Spleen (tissue), 11 donors: ENCODE measurements at regions not wholly inside any gene's neighbourhood (a gene's known extent, or its start where the extent isn't known, plus 50 kb on each side); places are given as distances from the start of the nearest gene placed in this dataset.
"Not testable (repeated sequence)": the region's sequence is repeated elsewhere in the genome, so short reads cannot be mapped to it uniquely, and the experiment has no call there.

ENCODE experiments used
- DNase-seq: peaks from one replicate; pipeline ENCODE4 v3.0.0-alpha.2; 2020
- H3K27ac ChIP-seq, 8 donors: fragments of 200-600 bp; sonication (generic) in 7 of 8; 1 replicate in 4 of 8; 2 replicates in 4 of 8; pipeline versions ENCODE4 v1.5.0 to v1.8.0; 2016 to 2021; ENCODE audit warnings: inconsistent platforms in 4 of 8, mild to moderate bottlenecking in 4 of 8, moderate library complexity in 1 of 8
- H3K27me3 ChIP-seq, 7 donors: fragments of 200-600 bp; sonication (generic) in 6 of 7; replicated peaks in 1 of 7; 1 replicate in 4 of 7; 2 replicates in 3 of 7; pipeline versions ENCODE4 v1.5.0 to v1.8.0; 2016 to 2021; ENCODE audit warnings: inconsistent platforms in 3 of 7, mild to moderate bottlenecking in 1 of 7
- H3K36me3 ChIP-seq, 6 donors: fragments of 200-600 bp; sonication (generic) in 5 of 6; 1 replicate in 4 of 6; 2 replicates in 2 of 6; pipeline versions ENCODE4 v1.5.0 to v1.8.0; 2016 to 2021; ENCODE audit warnings: inconsistent platforms in 2 of 6
- H3K4me1 ChIP-seq, 6 donors: fragments of 200-600 bp; sonication (generic) in 5 of 6; 1 replicate in 3 of 6; 2 replicates in 3 of 6; pipeline versions ENCODE4 v1.5.0 to v1.8.0; 2016 to 2021; ENCODE audit warnings: inconsistent platforms in 3 of 6
- H3K4me3 ChIP-seq, 8 donors: fragments of 200-600 bp; sonication (generic) in 7 of 8; 1 replicate in 4 of 8; 2 replicates in 4 of 8; pipeline versions ENCODE4 v1.5.0 to v1.8.0; 2016 to 2021; ENCODE audit warnings: inconsistent platforms in 4 of 8, mild to moderate bottlenecking in 4 of 8, moderate library complexity in 2 of 8
- H3K9me3 ChIP-seq, 8 donors: fragments of 200-600 bp; sonication (generic) in 7 of 8; 1 replicate in 4 of 8; 2 replicates in 4 of 8; pipeline versions ENCODE4 v1.5.0 to v1.8.0; 2016 to 2021; ENCODE audit warnings: inconsistent platforms in 4 of 8
- POLR2A ChIP-seq, 3 donors: fragments of 450-650 bp; IDR thresholded peaks; one replicate each; pipeline ENCODE4 v1.5.1; 2017; ENCODE audit warnings: antibody characterized with exemption in 3 of 3, mild to moderate bottlenecking in 1 of 3
- POLR2AphosphoS5 ChIP-seq, 3 donors: sonication (generic); formaldehyde crosslinking; IDR thresholded peaks; one replicate each; pipeline ENCODE4 v1.5.1; 2017; ENCODE audit warnings: antibody characterized with exemption in 3 of 3
- WGBS, 5 donors: extraction: QIAGEN DNeasy Blood & Tissue Kit in 3 of 5; methylation state at CpG; one replicate each; pipeline versions ENCODE4 v1.1.5 to v1.1.7; 2013 to 2018; 5-methylcytosine and 5-hydroxymethylcytosine counted together
- intact Hi-C: fragments of 100-400 bp; cut with DNase I; formaldehyde crosslinking; loops from one replicate; pipeline ENCODE4 v1.15.0; 2023; ENCODE audit warnings: low total_unique reads
- TF ChIP-seq, protein P1 (sequence below), 11 experiments: fragments of 200-600 bp in 7 of 11; fragments of 450-650 bp in 4 of 11; sonication (generic) in 4 of 11; IDR thresholded peaks in 8 of 11; conservative IDR thresholded peaks in 3 of 11; 1 replicate in 7 of 11; 2 replicates in 4 of 11; pipeline versions ENCODE4 v1.4.0 to v1.8.0; 2016 to 2021; ENCODE audit warnings: antibody characterized with exemption in 11 of 11, inconsistent platforms in 4 of 11, mild to moderate bottlenecking in 1 of 11
- donor health status: healthy with polysubstance abuse.
- donor health status: DM: no; HTN: no; CAD: no; lungs with moderate emphysema.
- donor health status: DM: no; HTN: no; CAD: no.
- donor health status: Bipolar disorder and iron deficiency.
- donor health status: healthy.
- donor health status: DM: no; HTN: no; CAD: no.
- donor health status: DM: yes; HTN: yes; CAD: no.

DNA sequence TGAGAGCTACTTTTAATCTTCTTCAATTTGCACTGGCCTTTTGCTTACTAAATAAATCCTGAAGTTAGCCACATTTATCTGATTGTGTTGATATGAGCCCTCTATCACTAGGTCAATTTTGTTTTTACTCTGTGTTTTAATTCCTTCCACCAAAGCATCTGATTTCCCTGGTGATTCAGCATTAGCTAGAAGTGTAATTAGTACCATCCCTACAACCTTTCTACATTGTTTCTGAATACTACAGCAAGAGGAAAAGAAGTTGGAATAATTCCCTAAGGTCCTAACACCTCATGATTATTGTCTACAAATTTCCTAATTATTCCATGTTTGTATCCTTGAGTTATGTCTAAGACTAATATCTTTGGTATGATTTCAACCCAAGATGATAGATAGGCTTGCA, 1093.6 kb downstream of the SUCLG1 start:
- DNase-seq = no peak
- no peak for TF ChIP-seq POLR2A (IDR thresholded peaks at IDR 0.05)
- peaks cover 0 to 20% (median 12%) of the 10 kb centered on the region in 8 donors for H3K9me3 ChIP-seq
- no peaks in the 10 kb centered on the region for H3K36me3 ChIP-seq
- no peak overlapping the region for H3K27ac ChIP-seq
- no peaks in the 10 kb centered on the region for H3K27me3 ChIP-seq
- intact Hi-C loops = no loop called here
- no peak overlapping the region for H3K4me3 ChIP-seq
- no peaks in the 10 kb centered on the region for H3K4me1 ChIP-seq

DNA sequence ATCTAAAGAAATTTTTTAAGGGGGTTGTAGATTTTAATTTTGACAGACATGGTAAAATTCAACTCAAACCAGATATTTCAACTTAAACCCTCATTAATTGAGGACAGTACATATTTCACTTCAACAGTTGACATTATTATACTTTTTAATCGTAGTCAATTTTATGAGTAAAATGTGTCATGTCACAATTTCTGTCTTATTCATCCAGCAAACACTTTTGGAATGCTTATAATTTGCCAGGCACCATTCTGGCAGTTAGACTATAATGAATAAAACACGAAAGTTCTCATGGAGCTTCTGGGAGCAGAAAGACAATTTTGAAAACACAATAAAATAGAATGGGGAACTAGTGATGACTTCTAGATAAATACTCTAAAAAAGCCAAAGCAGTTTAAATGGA, 1094.8 kb downstream of the SUCLG1 start:
- TF ChIP-seq POLR2A (IDR thresholded peaks at IDR 0.05) (no peak), POLR2AphosphoS5 (IDR thresholded peaks at IDR 0.05) (no peak)
- TF ChIP-seq, protein P1, sequence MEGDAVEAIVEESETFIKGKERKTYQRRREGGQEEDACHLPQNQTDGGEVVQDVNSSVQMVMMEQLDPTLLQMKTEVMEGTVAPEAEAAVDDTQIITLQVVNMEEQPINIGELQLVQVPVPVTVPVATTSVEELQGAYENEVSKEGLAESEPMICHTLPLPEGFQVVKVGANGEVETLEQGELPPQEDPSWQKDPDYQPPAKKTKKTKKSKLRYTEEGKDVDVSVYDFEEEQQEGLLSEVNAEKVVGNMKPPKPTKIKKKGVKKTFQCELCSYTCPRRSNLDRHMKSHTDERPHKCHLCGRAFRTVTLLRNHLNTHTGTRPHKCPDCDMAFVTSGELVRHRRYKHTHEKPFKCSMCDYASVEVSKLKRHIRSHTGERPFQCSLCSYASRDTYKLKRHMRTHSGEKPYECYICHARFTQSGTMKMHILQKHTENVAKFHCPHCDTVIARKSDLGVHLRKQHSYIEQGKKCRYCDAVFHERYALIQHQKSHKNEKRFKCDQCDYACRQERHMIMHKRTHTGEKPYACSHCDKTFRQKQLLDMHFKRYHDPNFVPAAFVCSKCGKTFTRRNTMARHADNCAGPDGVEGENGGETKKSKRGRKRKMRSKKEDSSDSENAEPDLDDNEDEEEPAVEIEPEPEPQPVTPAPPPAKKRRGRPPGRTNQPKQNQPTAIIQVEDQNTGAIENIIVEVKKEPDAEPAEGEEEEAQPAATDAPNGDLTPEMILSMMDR (IDR thresholded peaks at IDR 0.05 in 8 of 11, conservative IDR thresholded peaks at IDR 0.05 in 3 of 11) = no peak
- no peak overlapping the region for H3K27ac ChIP-seq

DNA sequence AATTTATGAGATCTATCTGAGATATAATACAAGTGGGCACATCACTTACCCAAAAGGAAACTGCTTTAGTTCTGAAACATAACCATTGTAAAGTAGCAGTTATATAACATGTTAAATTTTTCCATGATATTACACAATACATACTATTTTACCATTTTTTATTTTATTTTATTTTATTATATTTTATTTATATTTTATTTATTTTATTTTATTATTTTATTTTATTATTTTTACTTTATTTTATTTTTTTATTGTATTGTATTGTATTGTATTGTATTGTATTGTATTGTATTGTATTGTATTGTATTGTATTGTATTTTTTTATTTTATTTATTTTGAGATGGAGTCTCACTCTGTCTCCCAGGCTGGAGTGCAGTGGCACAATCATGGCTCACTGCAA, 1095.9 kb downstream of the SUCLG1 start:
- H3K36me3 ChIP-seq, DNase-seq, H3K4me3 ChIP-seq, H3K27ac ChIP-seq, H3K27me3 ChIP-seq, intact Hi-C loops, H3K4me1 ChIP-seq: not testable (repeated sequence)
- H3K9me3 ChIP-seq = peaks cover 0 to 22% (median 9%) of the 10 kb centered on the region in 8 donors

More for the DNA sequence above, 1094.8 kb downstream of the SUCLG1 start:
- Histone ChIP-seq H3K27me3 (no peaks in the 10 kb centered on the region), H3K9me3 (peaks cover 0 to 26% (median 11%) of the 10 kb centered on the region in 8 donors), H3K4me3 (no peak overlapping the region), H3K36me3 (no peaks in the 10 kb centered on the region), H3K4me1 (no peaks in the 10 kb centered on the region)
- intact Hi-C loops = no loop called here
- 64 to 83% (median 73%) methylated on average over 2 of the region's 2 CpGs for WGBS, 5 donors
- no peak for DNase-seq

DNA sequence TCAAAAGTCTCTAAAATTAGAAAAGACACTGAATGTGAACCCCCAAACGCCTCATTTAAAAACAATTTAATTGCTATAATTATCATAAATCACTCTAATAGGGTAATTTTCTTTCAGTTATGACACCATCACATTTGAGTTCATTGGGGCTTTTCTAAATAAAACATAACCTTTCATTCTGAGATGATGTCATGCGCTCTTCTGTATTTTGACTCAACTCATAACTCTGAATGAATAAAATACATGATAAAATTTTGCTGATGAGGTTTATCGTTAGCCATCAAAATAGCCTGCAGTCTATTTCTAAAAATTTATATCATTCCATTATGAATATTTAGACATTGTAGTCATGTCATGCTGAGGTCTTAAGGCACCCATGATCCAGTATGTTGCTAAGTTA, 1099.7 kb downstream of the SUCLG1 start:
- intact Hi-C loops = no loop called here
- peaks cover 0 to 15% (median 7%) of the 10 kb centered on the region in 8 donors for H3K9me3 ChIP-seq
- no peaks in the 10 kb centered on the region for H3K27me3 ChIP-seq
- 80 to 89% (median 84%) methylated on average over 3 of the region's 3 CpGs for WGBS, 5 donors
- no peak for DNase-seq
- H3K4me1 ChIP-seq = no peaks in the 10 kb centered on the region
- no peak overlapping the region for H3K27ac ChIP-seq
- H3K4me3 ChIP-seq = no peak overlapping the region
- no peaks in the 10 kb centered on the region for H3K36me3 ChIP-seq
- TF ChIP-seq POLR2A (IDR thresholded peaks at IDR 0.05) (no peak), POLR2AphosphoS5 (IDR thresholded peaks at IDR 0.05) (no peak)
- TF ChIP-seq, protein P1 (IDR thresholded peaks at IDR 0.05 in 8 of 11, conservative IDR thresholded peaks at IDR 0.05 in 3 of 11) = no peak

DNA sequence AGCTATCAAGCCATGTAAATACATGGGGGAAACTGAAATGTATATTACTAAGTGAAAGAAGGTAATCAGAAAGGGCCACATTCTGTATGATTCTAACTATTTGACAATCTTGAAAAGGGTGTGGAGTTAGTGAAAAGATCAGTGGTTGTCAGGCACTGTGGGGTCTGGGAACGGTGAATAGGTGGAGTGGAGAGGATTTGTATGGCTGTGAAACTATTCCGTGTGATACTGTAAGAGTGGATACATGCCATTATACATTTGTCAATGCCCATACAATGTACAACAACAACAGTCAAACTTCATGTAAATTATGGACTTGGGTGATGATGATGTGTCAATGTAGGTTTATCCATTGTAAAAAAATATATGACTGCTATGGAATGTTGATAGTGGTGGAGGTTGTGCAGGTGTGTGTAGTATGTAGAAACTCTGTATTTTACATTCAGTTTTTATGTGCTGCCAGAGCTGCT, 1116.2 kb downstream of the SUCLG1 start:
- no peak for DNase-seq
- WGBS, 5 donors = 85 to 95% (median 91%) methylated on average over 2 of the region's 2 CpGs
- Histone ChIP-seq H3K27me3 (no peaks in the 10 kb centered on the region), H3K9me3 (peaks cover 0 to 9% (median 4%) of the 10 kb centered on the region in 8 donors), H3K36me3 (no peaks in the 10 kb centered on the region), H3K27ac (no peak overlapping the region), H3K4me3 (no peak overlapping the region), H3K4me1 (no peaks in the 10 kb centered on the region)
- no peak for TF ChIP-seq POLR2AphosphoS5 (IDR thresholded peaks at IDR 0.05)
- TF ChIP-seq, protein P1 (IDR thresholded peaks at IDR 0.05 in 8 of 11, conservative IDR thresholded peaks at IDR 0.05 in 3 of 11) = no peak
- TF ChIP-seq POLR2A (IDR thresholded peaks at IDR 0.05) = no peak
- intact Hi-C loops = no loop called here
